SIG-M5 (cell line): ENCODE measurements at regions not wholly inside any gene's neighbourhood (a gene's known extent, or its start where the extent isn't known, plus 50 kb on each side); places are given as distances from the start of the nearest gene placed in this dataset.

Experiments used
- DNase-seq: peaks from one replicate; lab custom pipeline; 2025; lab: John Stamatoyannopoulos, UW

DNA sequence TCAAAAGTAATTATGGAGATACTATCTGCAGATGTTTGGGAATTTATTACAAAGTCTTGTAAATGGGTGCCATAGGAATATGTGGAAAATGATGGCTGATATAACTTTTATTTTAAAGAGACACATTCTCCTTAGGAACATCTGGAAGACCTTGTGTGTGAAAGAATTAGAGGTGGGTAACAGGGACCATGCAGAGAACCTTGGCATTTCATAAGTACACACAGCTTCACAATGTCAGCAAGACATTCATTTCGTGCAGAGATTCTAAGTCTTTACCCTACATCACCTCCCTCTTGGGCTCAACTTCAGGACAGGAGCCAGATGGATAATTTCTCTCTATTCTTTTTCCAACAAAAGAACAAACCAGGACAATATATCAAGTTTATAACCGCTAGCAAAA is 458.1 kb upstream of the INTU start:
- no peak for DNase-seq

DNA sequence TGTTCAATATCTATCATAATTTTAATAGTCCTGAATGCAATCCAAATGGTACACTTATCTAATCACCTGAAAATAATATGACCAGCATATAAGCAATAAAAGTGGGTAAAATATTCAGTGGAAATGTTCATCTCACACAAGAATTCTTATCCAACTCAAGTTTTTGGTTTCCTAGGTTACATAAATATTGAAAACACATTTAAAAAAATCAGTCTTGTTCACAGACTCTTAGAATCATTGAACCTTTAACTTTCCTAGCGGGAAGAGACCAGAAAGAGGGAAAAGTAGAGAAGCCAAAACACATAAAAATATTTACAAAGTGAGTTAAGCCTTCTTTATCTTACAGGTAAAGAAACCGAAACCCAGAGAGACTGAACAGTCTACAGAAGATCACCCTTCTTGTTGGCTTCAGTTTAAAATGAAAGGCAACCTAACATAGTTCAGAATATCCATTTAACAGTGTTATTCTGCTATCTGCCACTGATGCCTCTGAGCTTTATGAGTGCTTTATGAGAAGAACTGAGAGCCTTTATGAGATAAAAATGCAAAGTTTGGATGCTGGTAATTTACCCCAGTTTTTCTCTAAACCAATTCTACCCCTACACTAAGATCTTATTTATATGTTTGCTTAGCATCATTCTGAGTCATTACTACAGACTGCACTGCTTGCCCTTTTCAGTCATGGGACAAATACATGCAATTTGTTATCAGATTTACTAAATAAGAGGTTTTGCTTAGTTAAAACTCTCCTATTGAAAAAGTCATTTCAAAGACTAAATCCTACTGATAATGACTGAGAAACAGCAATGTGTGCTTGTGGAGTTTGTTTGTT is 453.3 kb upstream of the INTU start:
- no peak for DNase-seq

DNA sequence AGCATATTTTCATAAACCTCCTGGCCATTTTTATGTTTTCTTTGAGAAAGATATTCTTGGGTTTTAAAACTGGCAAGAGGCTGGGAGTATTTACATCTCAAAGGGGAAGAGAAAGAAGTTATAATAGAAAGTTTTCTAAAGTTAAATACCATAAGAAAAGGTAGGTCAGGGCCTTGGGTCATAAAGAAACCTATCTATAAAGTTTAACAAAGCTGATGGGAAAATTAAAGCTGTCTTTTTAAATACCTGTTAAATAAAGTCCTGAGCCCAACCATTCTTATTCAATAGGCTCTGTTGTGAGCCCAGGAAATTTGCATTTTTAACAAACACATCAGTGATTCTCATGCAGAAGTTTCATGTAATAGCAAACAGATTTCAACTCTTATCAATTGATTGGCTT is 451.8 kb upstream of the INTU start:
- DNase-seq: no peak

DNA sequence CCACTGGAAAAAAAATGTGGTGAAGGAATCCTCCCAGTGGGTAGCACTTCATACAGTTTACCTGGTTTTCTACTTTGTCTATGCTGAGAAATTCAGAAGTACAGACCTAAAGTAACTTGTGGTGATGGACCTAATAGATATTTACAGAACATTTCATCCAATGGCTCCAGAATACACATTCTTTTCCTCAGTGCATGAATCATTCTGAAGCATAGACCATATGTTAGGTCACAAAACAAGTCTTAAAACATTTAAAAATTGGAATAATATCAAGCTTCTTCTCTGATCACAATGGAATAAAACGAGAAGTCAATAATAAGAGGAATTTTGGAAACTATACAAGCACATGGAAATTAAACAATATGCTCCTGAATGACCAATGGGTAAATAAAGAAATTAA is 450.1 kb upstream of the INTU start:
- no peak for DNase-seq

GRCh38 chr4:127188847-127189246 is 443.9 kb upstream of the INTU start:
- no peak for DNase-seq

GRCh38 chr4:127194281-127194680 is 438.5 kb upstream of the INTU start:
- no peak for DNase-seq

GRCh38 chr4:127196655-127197352 is 436.0 kb upstream of the INTU start:
- no peak for DNase-seq

DNA sequence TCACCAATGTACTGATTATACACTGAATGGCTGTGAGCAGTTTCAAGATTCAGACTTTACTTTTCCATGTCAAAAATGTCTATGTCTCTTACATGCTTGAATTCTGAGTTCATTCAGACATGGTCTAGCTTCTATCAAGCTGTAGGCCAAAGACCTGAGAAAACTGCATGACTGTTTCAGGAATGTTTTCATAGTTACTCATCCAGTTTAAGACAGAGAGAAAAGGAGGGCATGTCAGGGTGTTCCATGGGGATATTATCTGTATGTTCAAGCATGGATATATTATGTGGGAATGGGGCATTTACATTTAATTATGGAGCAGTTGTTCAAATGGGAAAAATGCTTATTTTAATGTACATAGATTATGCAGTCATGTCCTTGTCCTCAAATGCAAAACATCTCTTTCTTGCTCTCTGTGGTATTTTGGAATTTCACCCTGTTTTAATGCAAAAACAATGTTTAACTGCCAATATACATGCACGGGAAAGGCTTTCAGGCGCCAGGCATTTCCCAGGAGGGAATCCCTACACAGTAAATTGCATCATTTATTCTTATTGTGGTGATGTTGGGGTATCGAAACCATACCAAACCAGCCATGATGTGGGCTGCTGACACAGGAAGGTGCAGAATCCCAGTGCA is 429.1 kb upstream of the INTU start:
- no peak for DNase-seq

GRCh38 chr4:127204322-127204721 is 428.4 kb upstream of the INTU start:
- no peak for DNase-seq

DNA sequence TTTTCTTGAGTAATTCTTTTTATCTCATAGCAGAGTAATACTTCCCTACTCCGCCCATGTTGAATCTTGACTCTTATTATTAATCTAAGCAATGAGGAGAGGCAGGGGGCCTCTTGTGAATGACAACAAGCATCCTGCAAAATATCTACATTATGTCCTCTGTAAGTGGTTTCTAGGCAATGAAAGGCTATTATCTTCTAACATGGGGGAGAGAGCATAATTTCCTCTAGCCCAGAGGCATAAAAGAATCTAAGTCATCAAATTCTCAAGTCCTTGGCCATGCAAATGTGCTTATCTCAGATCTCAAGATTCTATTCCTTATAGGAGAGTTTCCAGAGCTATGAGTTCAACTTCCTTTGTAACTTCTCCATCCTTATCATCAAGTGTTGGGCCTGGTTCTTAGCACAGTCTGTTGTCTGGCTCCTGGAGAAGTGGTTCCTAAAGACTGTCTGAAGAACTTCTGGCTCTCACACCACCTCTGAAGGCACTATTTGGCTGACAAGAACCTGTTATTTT is 423.1 kb upstream of the INTU start:
- DNase-seq: no peak

DNA sequence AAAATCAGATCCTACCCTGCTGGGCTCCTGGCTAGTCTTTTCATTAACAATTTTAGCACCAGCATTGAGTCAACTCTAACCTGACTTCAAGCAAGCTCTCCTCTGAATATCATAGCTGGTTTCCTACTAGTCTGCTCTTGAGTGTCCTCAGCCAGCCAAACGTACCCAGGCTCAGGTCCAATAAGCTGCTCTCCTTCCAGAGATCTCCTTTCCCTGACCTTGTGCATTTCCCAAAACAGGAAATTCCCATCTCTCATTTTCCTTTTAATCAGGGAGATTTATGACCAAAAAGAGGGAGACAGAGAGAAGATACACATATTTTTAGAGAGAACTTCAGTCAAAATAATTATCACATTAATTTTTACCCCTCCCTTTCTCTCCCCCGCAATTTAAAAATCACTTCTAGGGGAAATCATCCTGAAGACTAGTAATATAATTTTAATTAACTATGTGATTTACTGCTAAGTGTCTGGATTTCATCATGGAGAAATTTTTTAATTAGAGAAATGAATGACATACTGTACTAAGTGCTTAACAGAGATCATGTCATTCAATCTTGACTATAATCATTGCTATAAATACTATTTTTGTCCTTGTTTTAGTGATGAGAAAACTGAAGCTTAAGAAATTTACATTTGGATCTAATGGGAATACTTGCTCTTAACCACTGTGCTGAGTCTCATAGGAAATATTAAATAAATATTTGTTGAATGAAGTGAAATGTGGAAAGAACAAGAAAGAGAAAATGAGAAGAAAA is 421.7 kb upstream of the INTU start:
- no peak for DNase-seq

GRCh38 chr4:127211650-127212560 is 420.9 kb upstream of the INTU start:
- DNase-seq: no peak

DNA sequence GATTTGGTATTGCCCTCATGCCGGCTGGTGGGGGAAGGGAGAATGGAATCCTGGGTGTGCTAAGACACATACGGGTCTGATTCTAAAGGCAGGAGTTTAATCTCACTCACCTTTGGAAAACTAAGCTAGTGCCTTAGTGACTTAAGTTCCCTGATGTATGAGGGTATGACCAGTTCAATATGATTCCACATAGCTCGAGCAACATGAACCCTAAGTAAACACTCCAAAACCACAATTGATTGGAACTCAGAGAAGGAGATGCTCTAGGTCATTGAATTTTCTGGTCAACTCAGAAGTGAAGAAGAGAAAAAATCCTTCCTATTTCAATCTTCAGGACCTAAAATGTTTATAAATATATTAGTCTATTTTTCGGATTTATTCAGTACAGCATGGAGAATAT is 420.1 kb upstream of the INTU start:
- DNase-seq: no peak

DNA sequence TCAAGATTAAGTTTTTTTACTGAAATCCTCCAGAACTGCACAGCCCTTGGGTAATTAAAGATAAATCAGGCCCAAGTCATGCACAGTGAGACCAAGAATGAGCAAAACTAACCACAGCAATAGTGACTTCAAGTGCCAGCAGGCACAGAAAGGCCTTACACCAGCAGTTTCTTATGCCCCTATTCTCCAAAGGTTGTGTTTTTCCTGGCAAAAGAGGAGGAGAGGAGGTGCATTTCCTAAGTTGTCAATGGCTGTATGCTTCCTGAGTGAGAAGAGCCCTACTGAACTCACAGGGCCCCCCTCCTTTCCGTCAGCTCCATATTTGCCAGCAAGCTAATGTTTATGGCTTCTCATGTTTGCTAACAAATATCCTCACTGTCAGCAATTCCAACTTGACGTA is 418.7 kb upstream of the INTU start:
- DNase-seq: no peak

- no peak for DNase-seq
Measured at GRCh38 chr4:127214931-127215330, 417.8 kb upstream of the INTU start.

DNA sequence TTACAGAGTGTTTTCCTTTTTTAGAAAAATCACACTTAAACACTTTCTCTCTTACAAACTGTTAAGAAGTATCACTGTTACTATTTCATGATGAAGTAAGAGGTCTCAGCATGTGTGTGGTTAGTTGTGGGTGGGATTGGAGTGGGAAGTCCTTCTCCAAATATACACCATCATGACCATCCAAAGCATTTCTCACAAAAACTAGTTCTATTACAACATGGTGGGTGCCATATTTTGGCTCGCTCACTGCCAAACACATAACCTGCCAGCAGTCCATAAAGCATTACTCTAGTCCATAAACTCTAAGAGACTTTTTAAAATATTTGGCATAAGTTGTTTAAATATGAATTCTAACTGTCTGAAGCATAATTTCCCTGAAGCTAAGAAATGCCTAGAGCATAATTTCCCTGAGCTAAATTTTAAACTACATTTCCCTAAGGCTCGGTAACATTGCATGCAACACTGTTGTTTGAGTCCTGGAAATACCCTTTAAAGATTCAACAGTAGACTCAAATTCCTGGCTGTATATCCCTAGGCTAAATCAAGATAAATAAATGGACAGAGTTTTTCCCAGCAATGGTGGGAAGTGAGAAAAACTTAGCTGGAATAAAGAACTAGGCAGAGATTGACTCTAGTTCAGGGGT is 415.0 kb upstream of the INTU start:
- DNase-seq: no peak

- no peak for DNase-seq
Measured at GRCh38 chr4:127219232-127219631, 413.5 kb upstream of the INTU start.

DNA sequence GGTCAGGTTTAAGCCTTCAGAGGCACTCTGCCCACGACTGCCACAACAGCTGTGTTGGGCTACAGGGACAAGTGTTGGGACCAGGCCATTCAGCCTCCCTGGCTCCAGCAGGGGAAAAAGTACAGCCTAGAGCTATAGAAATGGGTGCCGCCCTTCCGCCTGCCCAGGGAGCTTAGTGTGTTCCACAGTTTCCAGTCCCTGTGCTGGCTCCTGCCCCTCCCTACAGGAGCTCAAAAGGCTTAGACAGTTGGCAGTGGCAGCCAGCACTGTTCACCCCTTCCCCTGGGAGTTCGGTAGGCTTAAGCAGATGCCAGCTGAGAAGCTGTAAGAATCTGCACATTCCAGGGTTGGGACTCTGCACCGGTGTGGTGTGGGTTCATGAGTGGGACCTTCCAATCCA is 408.2 kb upstream of the INTU start:
- DNase-seq: no peak

- DNase-seq: no peak
Measured at GRCh38 chr4:127229855-127230608, 402.7 kb upstream of the INTU start.

GRCh38 chr4:127236889-127237288 is 395.9 kb upstream of the INTU start:
- DNase-seq: no peak
